ENCODE measurements at regions not wholly inside any gene's neighbourhood (a gene's known extent, or its start where the extent isn't known, plus 50 kb on each side); places are given as distances from the start of the nearest gene placed in this dataset.

DNA sequence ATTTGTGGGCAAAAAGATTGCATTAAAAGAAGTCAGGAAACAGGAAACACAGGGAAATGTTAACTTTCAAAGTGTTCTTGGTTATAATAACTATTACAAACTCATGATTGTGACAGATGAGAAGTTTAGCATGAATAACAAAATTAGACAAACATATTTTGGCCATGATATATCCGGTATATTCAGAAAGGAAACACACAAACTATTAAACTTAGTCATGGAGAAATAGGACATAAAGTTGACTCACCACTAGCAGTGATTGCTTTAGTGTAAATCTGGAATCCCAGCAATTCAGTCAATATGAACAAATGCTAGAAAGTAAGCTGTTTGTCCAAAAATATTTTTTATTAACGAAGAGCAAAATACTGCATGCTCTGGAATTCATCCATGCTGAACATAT lies 1299.9 kb downstream of the C4orf33 start:
- TF ChIP-seq EP300 (IDR thresholded peaks at IDR 0.05) (no peak), POLR2AphosphoS5 (IDR thresholded peaks at IDR 0.05) (no peak), POLR2A (IDR thresholded peaks at IDR 0.05) (no peak)
- TF ChIP-seq, protein P1, sequence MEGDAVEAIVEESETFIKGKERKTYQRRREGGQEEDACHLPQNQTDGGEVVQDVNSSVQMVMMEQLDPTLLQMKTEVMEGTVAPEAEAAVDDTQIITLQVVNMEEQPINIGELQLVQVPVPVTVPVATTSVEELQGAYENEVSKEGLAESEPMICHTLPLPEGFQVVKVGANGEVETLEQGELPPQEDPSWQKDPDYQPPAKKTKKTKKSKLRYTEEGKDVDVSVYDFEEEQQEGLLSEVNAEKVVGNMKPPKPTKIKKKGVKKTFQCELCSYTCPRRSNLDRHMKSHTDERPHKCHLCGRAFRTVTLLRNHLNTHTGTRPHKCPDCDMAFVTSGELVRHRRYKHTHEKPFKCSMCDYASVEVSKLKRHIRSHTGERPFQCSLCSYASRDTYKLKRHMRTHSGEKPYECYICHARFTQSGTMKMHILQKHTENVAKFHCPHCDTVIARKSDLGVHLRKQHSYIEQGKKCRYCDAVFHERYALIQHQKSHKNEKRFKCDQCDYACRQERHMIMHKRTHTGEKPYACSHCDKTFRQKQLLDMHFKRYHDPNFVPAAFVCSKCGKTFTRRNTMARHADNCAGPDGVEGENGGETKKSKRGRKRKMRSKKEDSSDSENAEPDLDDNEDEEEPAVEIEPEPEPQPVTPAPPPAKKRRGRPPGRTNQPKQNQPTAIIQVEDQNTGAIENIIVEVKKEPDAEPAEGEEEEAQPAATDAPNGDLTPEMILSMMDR (IDR thresholded peaks at IDR 0.05), result no peak

All from gastroesophageal sphincter (tissue), 3 donors.